HL-60 (cell line): ENCODE measurements at regions not wholly inside any gene's neighbourhood (a gene's known extent, or its start where the extent isn't known, plus 50 kb on each side); places are given as distances from the start of the nearest gene placed in this dataset.

ENCODE experiments used
- DNase-seq, 2 experiments: peaks; one replicate each; pipeline ENCODE4 v3.0.0-alpha.2; 2010 to 2020; ENCODE audit warnings: low read depth in 1 of 2, low spot score in 1 of 2
- H3K27ac ChIP-seq: fragments of 250-450 bp; sonication (Bioruptor Pico); replicated peaks from 2 replicates; pipeline ENCODE4 v1.5.1; 2020; ENCODE audit warnings: mild to moderate bottlenecking, moderate library complexity
- H3K27me3 ChIP-seq: fragments of 250-450 bp; sonication (Bioruptor Pico); 2 replicates; pipeline ENCODE4 v1.5.1; 2021; ENCODE audit warnings: mild to moderate bottlenecking, moderate library complexity; ENCODE audit not compliant: insufficient read depth, poor library complexity, severe bottlenecking
- H3K4me3 ChIP-seq: replicated peaks from 2 replicates; pipeline ENCODE4 v1.5.1; 2011; ENCODE audit warnings: mild to moderate bottlenecking, control low read depth, low read length; ENCODE audit not compliant: insufficient read depth
- CTCF ChIP-seq: IDR thresholded peaks from one replicate; pipeline ENCODE4 v1.5.1; 2011; ENCODE audit warnings: low read length, control low read depth, inconsistent platforms; ENCODE audit not compliant: insufficient read depth
- GABPA ChIP-seq: IDR thresholded peaks from 2 replicates; pipeline ENCODE4 v1.6.1; 2012; ENCODE audit warnings: low read depth
- POLR2AphosphoS5 ChIP-seq: IDR thresholded peaks from 2 replicates; pipeline ENCODE4 v1.6.1; 2012; ENCODE audit warnings: low read depth
- REST ChIP-seq: IDR thresholded peaks from 2 replicates; pipeline ENCODE4 v1.6.1; 2012; ENCODE audit warnings: low read depth; ENCODE audit not compliant: insufficient replicate concordance
- SPI1 ChIP-seq: IDR thresholded peaks from 2 replicates; pipeline ENCODE4 v1.6.1; 2012; ENCODE audit warnings: low read depth, mild to moderate bottlenecking, borderline replicate concordance

DNA sequence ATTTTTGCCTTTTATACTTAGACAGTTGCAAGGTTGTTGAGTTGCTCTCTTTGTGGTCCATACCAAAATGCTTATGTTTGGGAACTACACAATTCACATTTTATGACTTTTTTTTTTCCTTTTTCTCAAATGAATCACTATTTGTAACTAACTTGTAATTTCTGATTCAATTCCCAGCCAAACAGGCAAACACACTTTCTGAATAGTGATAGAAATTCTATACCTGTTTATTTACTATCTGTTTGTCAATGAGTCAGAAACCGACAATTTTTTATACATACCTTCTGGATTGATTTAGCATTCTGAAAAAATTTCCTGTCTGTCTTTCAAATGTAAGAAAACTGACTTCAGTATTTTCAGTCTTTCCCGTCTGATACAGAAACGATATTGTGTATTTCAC, 69.1 kb downstream of the MBL2 start:
- TF ChIP-seq CTCF (no peak), REST (no peak), POLR2AphosphoS5 (no peak), SPI1 (no peak), GABPA (no peak)
- H3K27me3 ChIP-seq: no peaks in the 10 kb centered on the region
- DNase-seq: no peak
- no peak overlapping the region for H3K27ac ChIP-seq
- H3K4me3 ChIP-seq: no peak overlapping the region

- Histone ChIP-seq H3K27ac (no peak overlapping the region), H3K27me3 (no peaks in the 10 kb centered on the region), H3K4me3 (no peak overlapping the region)
- DNase-seq: no peak
- TF ChIP-seq GABPA (no peak), POLR2AphosphoS5 (no peak), SPI1 (no peak), REST (no peak), CTCF (no peak)
Observed at GRCh38 chr10:52703898-52704297, 68.7 kb downstream of the MBL2 start.

- no peak for TF ChIP-seq GABPA
- TF ChIP-seq POLR2AphosphoS5: no peak
- TF ChIP-seq CTCF: no peak
- TF ChIP-seq REST: no peak
- no peak for TF ChIP-seq SPI1
- no peaks in the 10 kb centered on the region for H3K27me3 ChIP-seq
- H3K27ac ChIP-seq: no peak overlapping the region
- no peak overlapping the region for H3K4me3 ChIP-seq
- DNase-seq: no peak
Observed at GRCh38 chr10:52706332-52707070, 66.1 kb downstream of the MBL2 start.
